Fibroblast of lung (primary cell): ENCODE measurements at regions not wholly inside any gene's neighbourhood (a gene's known extent, or its start where the extent isn't known, plus 50 kb on each side); places are given as distances from the start of the nearest gene placed in this dataset.

Experiments used
- CTCF ChIP-seq, 2 donors: IDR thresholded peaks in 1 of 2; conservative IDR thresholded peaks in 1 of 2; 1 replicate in 1 of 2; 2 replicates in 1 of 2; pipeline ENCODE4 v1.5.1; 2011 to 2012; ENCODE audit warnings: low read length in 2 of 2, control low read depth in 1 of 2, inconsistent platforms in 1 of 2, low read depth in 1 of 2, mild to moderate bottlenecking in 1 of 2
- EZH2 ChIP-seq: IDR thresholded peaks from 2 replicates; pipeline ENCODE4 v1.5.1; 2012; ENCODE audit warnings: low read length, control low read depth, mild to moderate bottlenecking; ENCODE audit errors: missing control alignments

- TF ChIP-seq CTCF (conservative IDR thresholded peaks at IDR 0.05 in 1 of 2, IDR thresholded peaks at IDR 0.05 in 1 of 2; ENCODE audit: low read depth in 1 of 2, low read length in 2 of 2) (no peak), EZH2 (no peak)
Measured at GRCh38 chr6:140773276-140773675, 1359.4 kb upstream of the GJE1 start.
